IPS-20b (cell line): ENCODE measurements at regions not wholly inside any gene's neighbourhood (a gene's known extent, or its start where the extent isn't known, plus 50 kb on each side); places are given as distances from the start of the nearest gene placed in this dataset.

Experiments
- H3K27ac ChIP-seq: one replicate; pipeline ENCODE4 v1.5.1; 2013; ENCODE audit warnings: low read length
- H3K27me3 ChIP-seq: 2 replicates; pipeline ENCODE4 v1.6.1; 2013; ENCODE audit warnings: mild to moderate bottlenecking, low read length, inconsistent platforms; ENCODE audit not compliant: insufficient read depth
- H3K36me3 ChIP-seq: 2 replicates; pipeline ENCODE4 v1.6.1; 2013; ENCODE audit warnings: low read depth, mild to moderate bottlenecking, inconsistent platforms, low read length, moderate library complexity; ENCODE audit not compliant: insufficient read depth
- H3K4me1 ChIP-seq: 2 replicates; pipeline ENCODE4 v1.6.1; 2013; ENCODE audit warnings: mild to moderate bottlenecking, control low read depth, inconsistent platforms, low read length, moderate library complexity; ENCODE audit not compliant: insufficient read depth
- H3K4me3 ChIP-seq: 2 replicates; pipeline ENCODE4 v1.5.1; 2013; ENCODE audit warnings: mild to moderate bottlenecking, low read length, inconsistent platforms
- H3K9ac ChIP-seq: 2 replicates; pipeline ENCODE4 v1.6.1; 2013; ENCODE audit warnings: low read depth, mild to moderate bottlenecking, inconsistent platforms, low read length, moderate library complexity
- H3K9me3 ChIP-seq: 2 replicates; pipeline ENCODE4 v1.6.1; 2013; ENCODE audit warnings: mild to moderate bottlenecking, low read depth, low read length, inconsistent platforms; ENCODE audit not compliant: insufficient read depth

DNA sequence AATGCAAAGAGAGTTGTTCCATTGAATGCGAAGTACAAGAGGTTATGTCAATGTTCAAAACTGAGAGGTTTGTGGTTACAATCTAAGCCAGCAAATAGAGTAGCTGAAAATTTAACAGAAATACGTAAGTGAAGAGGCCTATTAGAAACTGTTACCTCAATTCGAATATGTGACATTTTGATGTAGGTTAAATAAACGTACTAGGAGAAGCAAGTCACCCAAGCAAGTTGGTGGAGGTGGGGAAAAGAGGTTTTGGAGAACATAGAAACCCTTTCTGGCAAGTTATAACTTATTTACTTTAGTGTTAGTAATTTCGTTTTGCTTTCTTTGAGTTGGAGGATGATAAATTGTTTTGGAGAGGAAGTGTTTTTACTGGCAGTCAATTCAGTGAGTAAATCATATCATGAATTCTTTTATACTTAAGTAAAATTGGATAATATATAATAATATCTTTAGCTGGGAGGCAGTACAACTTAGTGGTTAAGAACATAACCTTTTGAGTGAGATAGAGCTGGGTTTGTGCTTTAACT lies 91.2 kb upstream of the NAALADL2 start:
- Histone ChIP-seq H3K4me3 (no peak overlapping the region), H3K4me1 (no peaks in the 10 kb centered on the region), H3K27ac (no peak overlapping the region), H3K27me3 (no peaks in the 10 kb centered on the region), H3K9ac (no peak overlapping the region), H3K9me3 (no peaks in the 10 kb centered on the region), H3K36me3 (no peaks in the 10 kb centered on the region)

DNA sequence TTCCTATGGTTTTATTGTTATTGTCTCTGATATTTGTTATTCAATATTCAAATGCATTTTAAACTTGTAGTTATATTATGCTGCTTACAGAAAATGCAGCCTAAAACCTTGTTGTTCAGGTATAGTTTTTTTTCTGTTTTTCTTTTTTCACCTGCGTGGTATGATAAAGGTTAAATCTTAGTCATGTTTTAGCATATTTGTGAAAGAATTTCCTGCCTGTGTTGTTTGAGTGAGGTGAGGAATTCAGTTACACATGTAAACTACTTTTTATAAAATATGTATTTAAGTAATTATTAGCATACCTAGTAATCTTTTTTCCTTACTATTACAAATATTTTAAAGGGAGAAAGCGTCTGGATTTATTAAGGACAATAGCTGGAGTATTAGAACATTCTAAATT lies 90.0 kb upstream of the NAALADL2 start:
- H3K36me3 ChIP-seq, result no peaks in the 10 kb centered on the region
- H3K27me3 ChIP-seq, result no peaks in the 10 kb centered on the region
- H3K9ac ChIP-seq, result no peak overlapping the region

DNA sequence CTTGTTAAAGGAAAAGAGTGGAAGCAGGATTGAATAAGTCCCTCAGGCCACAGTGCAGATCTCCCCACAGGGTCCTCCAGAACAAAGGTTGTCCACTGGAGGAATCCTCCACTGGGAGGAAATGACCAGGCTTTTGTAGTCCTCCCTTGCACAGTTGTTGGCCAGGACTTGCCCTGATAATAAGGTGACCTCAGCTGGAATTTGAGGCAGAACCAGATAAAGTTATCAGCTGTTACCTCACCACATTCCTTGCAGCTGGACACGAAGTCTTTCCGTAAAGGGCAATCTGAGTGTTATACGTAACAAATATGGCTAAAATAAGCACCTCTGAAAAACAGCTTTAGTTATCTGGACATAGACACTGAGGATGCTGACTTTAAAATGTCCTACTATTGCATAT lies 83.5 kb upstream of the NAALADL2 start:
- no peaks in the 10 kb centered on the region for H3K27me3 ChIP-seq
- H3K36me3 ChIP-seq, result no peaks in the 10 kb centered on the region
- no peak overlapping the region for H3K9ac ChIP-seq
- H3K4me3 ChIP-seq, result no peak overlapping the region
- no peaks in the 10 kb centered on the region for H3K4me1 ChIP-seq
- no peaks in the 10 kb centered on the region for H3K9me3 ChIP-seq
- no peak overlapping the region for H3K27ac ChIP-seq

More for the DNA sequence above, 90.0 kb upstream of the NAALADL2 start:
- Histone ChIP-seq H3K9me3 (no peaks in the 10 kb centered on the region), H3K27ac (no peak overlapping the region), H3K4me3 (no peak overlapping the region), H3K4me1 (no peaks in the 10 kb centered on the region)

GRCh38 chr3:174776123-174776522 lies 83.0 kb upstream of the NAALADL2 start:
- Histone ChIP-seq H3K4me1 (no peaks in the 10 kb centered on the region), H3K36me3 (no peaks in the 10 kb centered on the region), H3K27ac (no peak overlapping the region), H3K27me3 (no peaks in the 10 kb centered on the region), H3K9ac (no peak overlapping the region), H3K4me3 (no peak overlapping the region), H3K9me3 (no peaks in the 10 kb centered on the region)

DNA sequence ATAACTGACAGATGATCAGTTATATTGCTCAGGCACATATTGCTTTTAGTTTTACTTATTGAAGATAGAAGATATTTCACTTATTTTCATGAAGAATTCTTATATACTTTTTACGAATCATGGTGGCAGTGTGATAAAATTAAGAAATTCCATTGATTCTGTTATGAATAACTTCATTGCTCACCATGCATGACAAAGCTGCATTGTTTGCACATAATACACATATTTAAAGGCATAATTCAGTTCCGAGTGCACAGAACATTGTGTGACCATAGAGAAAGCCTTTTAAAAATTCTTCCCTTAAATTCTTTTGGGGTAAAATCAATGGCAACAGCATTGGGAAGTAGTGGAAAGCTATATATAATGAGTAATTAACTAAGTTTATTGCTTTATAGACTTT lies 82.5 kb upstream of the NAALADL2 start:
- no peaks in the 10 kb centered on the region for H3K27me3 ChIP-seq
- H3K27ac ChIP-seq, result no peak overlapping the region
- H3K36me3 ChIP-seq, result no peaks in the 10 kb centered on the region
- H3K9me3 ChIP-seq, result no peaks in the 10 kb centered on the region
- H3K4me1 ChIP-seq, result no peaks in the 10 kb centered on the region
- no peak overlapping the region for H3K9ac ChIP-seq
- H3K4me3 ChIP-seq, result no peak overlapping the region

- H3K27ac ChIP-seq, result no peak overlapping the region
- H3K36me3 ChIP-seq, result no peaks in the 10 kb centered on the region
- H3K27me3 ChIP-seq, result no peaks in the 10 kb centered on the region
- H3K4me3 ChIP-seq, result no peak overlapping the region
- no peaks in the 10 kb centered on the region for H3K9me3 ChIP-seq
- no peaks in the 10 kb centered on the region for H3K4me1 ChIP-seq
- H3K9ac ChIP-seq, result no peak overlapping the region
These were observed 81.3 kb upstream of the NAALADL2 start for GRCh38 chr3:174777813-174778212.

GRCh38 chr3:174783502-174783901 lies 75.6 kb upstream of the NAALADL2 start:
- Histone ChIP-seq H3K27ac (no peak overlapping the region), H3K4me1 (no peaks in the 10 kb centered on the region)

GRCh38 chr3:174784206-174784934 lies 74.8 kb upstream of the NAALADL2 start:
- H3K4me3 ChIP-seq, result no peak overlapping the region
- no peak overlapping the region for H3K27ac ChIP-seq
- H3K36me3 ChIP-seq, result no peaks in the 10 kb centered on the region
- no peaks in the 10 kb centered on the region for H3K9me3 ChIP-seq
- no peaks in the 10 kb centered on the region for H3K4me1 ChIP-seq
- H3K27me3 ChIP-seq, result no peaks in the 10 kb centered on the region
- no peak overlapping the region for H3K9ac ChIP-seq

More at GRCh38 chr3:174783502-174783901, 75.6 kb upstream of the NAALADL2 start:
- Histone ChIP-seq H3K9ac (no peak overlapping the region), H3K27me3 (no peaks in the 10 kb centered on the region), H3K9me3 (no peaks in the 10 kb centered on the region), H3K4me3 (no peak overlapping the region), H3K36me3 (no peaks in the 10 kb centered on the region)

- Histone ChIP-seq H3K36me3 (no peaks in the 10 kb centered on the region), H3K9me3 (no peaks in the 10 kb centered on the region), H3K27ac (no peak overlapping the region), H3K9ac (no peak overlapping the region), H3K27me3 (no peaks in the 10 kb centered on the region), H3K4me1 (no peaks in the 10 kb centered on the region), H3K4me3 (no peak overlapping the region)
These were observed 72.3 kb upstream of the NAALADL2 start for GRCh38 chr3:174786825-174787224.

DNA sequence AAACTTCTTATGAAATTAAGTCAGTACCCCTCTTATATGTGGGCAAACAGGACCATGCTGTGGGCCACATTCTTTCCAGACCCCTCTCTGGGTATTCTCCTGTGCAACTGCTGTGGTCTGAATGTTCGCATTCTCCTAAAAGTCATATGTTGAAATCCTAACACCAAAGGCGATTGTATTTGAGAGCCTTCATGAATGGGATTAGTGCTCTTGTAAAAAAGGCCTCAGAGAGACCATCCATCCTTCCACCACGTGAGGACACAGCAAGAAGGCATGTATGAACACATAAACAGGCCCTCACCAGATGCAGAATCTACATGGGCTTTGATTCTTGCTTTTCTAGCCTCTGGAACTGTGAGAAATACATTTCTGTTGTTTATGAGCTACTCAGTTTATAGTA lies 68.0 kb upstream of the NAALADL2 start:
- no peaks in the 10 kb centered on the region for H3K27me3 ChIP-seq
- H3K27ac ChIP-seq, result no peak overlapping the region
- no peaks in the 10 kb centered on the region for H3K9me3 ChIP-seq
- no peak overlapping the region for H3K4me3 ChIP-seq
- H3K36me3 ChIP-seq, result no peaks in the 10 kb centered on the region
- H3K9ac ChIP-seq, result no peak overlapping the region
- H3K4me1 ChIP-seq, result no peaks in the 10 kb centered on the region

GRCh38 chr3:174792864-174793263 lies 66.3 kb upstream of the NAALADL2 start:
- H3K27ac ChIP-seq, result no peak overlapping the region

More at GRCh38 chr3:174792864-174793263, 66.3 kb upstream of the NAALADL2 start:
- Histone ChIP-seq H3K9ac (no peak overlapping the region), H3K4me3 (no peak overlapping the region), H3K36me3 (no peaks in the 10 kb centered on the region), H3K9me3 (no peaks in the 10 kb centered on the region), H3K4me1 (no peaks in the 10 kb centered on the region), H3K27me3 (no peaks in the 10 kb centered on the region)
